ENCODE measurements at regions not wholly inside any gene's neighbourhood (a gene's known extent, or its start where the extent isn't known, plus 50 kb on each side); places are given as distances from the start of the nearest gene placed in this dataset.

GRCh38 chr16:6247150-6247549 is 1085.5 kb upstream of the RBFOX1 start:
- no peak for DNase-seq

- DNase-seq = no peak
Measured at GRCh38 chr16:6246266-6246665, 1086.4 kb upstream of the RBFOX1 start.

GRCh38 chr16:6232056-6232455 is 1100.6 kb upstream of the RBFOX1 start:
- DNase-seq = no peak

GRCh38 chr16:6231398-6231797 is 1101.2 kb upstream of the RBFOX1 start:
- no peak for DNase-seq

GRCh38 chr16:6229186-6229585 is 1103.5 kb upstream of the RBFOX1 start:
- no peak for DNase-seq

- DNase-seq = no peak
Measured at GRCh38 chr16:6218855-6219254, 1113.8 kb upstream of the RBFOX1 start.

- no peak for DNase-seq
Measured at GRCh38 chr16:6216836-6217235, 1115.8 kb upstream of the RBFOX1 start.

- no peak for DNase-seq
Measured at GRCh38 chr16:6211644-6212043, 1114.0 kb upstream of the EEF2KMT start.

GRCh38 chr16:6209355-6209930 is 1111.8 kb upstream of the EEF2KMT start:
- no peak for DNase-seq

GRCh38 chr16:6207580-6207979 is 1110.0 kb upstream of the EEF2KMT start:
- DNase-seq = no peak

- DNase-seq = no peak
Measured at GRCh38 chr16:6207124-6207523, 1109.5 kb upstream of the EEF2KMT start.

- no peak for DNase-seq
Measured at GRCh38 chr16:6206080-6206479, 1108.5 kb upstream of the EEF2KMT start.

GRCh38 chr16:6204945-6205344 is 1107.3 kb upstream of the EEF2KMT start:
- no peak for DNase-seq

GRCh38 chr16:6200861-6201260 is 1103.3 kb upstream of the EEF2KMT start:
- no peak for DNase-seq

- no peak for DNase-seq
Measured at GRCh38 chr16:6200271-6200670, 1102.7 kb upstream of the EEF2KMT start.

GRCh38 chr16:6195966-6196365 is 1098.4 kb upstream of the EEF2KMT start:
- DNase-seq = no peak

- DNase-seq = no peak
Measured at GRCh38 chr16:6193718-6194117, 1096.1 kb upstream of the EEF2KMT start.

- no peak for DNase-seq
Measured at GRCh38 chr16:6192984-6193383, 1095.4 kb upstream of the EEF2KMT start.

GRCh38 chr16:6192532-6192931 is 1094.9 kb upstream of the EEF2KMT start:
- no peak for DNase-seq

GRCh38 chr16:6190776-6191175 is 1093.2 kb upstream of the EEF2KMT start:
- DNase-seq = no peak

- DNase-seq = no peak
Measured at GRCh38 chr16:6189216-6189615, 1091.6 kb upstream of the EEF2KMT start.

- no peak for DNase-seq
Measured at GRCh38 chr16:6177616-6178180, 1080.1 kb upstream of the EEF2KMT start.

GRCh38 chr16:6170022-6170421 is 1072.4 kb upstream of the EEF2KMT start:
- no peak for DNase-seq

GRCh38 chr16:6165330-6165979 is 1067.9 kb upstream of the EEF2KMT start:
- DNase-seq = no peak

GRCh38 chr16:6160871-6161270 is 1063.3 kb upstream of the EEF2KMT start:
- no peak for DNase-seq

Data from GF-D8 (cell line).